Natural killer cell (primary cell): ENCODE measurements at regions not wholly inside any gene's neighbourhood (a gene's known extent, or its start where the extent isn't known, plus 50 kb on each side); places are given as distances from the start of the nearest gene placed in this dataset.

Experiments
- ATAC-seq, 3 donors: fragments of 150-1000 bp in 2 of 3; fragments of 200-7000 bp in 1 of 3; cut with Tn5 transposase; 1 replicate in 1 of 3; 2 replicates in 2 of 3; pipeline ENCODE4 v1.10.0; 2021; ENCODE audit warnings: mild to moderate bottlenecking in 2 of 3, moderate library complexity in 2 of 3
- DNase-seq, 2 donors: peaks; one replicate each; pipeline versions ENCODE4 v3.0.0 to v3.0.0-alpha.2; 2013 to 2021; ENCODE audit warnings: mixed read lengths in 1 of 2
- H3K27ac ChIP-seq: one replicate; pipeline ENCODE4 v1.5.1; 2013; ENCODE audit warnings: mild to moderate bottlenecking, low read length
- H3K27me3 ChIP-seq: one replicate; pipeline ENCODE4 v1.6.1; 2013; ENCODE audit warnings: low read length; ENCODE audit not compliant: control insufficient read depth, insufficient read depth
- H3K36me3 ChIP-seq: one replicate; pipeline ENCODE4 v1.6.1; 2013; ENCODE audit warnings: low read length; ENCODE audit not compliant: control insufficient read depth, insufficient read depth
- H3K4me1 ChIP-seq: one replicate; pipeline ENCODE4 v1.6.1; 2013; ENCODE audit warnings: low read length; ENCODE audit not compliant: control insufficient read depth, insufficient read depth
- H3K4me3 ChIP-seq: one replicate; pipeline ENCODE4 v1.5.1; 2013; ENCODE audit warnings: low read length
- H3K9me3 ChIP-seq: one replicate; pipeline ENCODE4 v1.6.1; 2013; ENCODE audit warnings: low read length; ENCODE audit not compliant: control insufficient read depth, insufficient read depth
- H3K27ac Mint-ChIP-seq, 2 donors: one replicate each; pipeline ENCODE4 v1.8.0; 2022; ENCODE audit warnings: mild to moderate bottlenecking in 2 of 2, mixed read lengths in 2 of 2, moderate library complexity in 1 of 2
- H3K27me3 Mint-ChIP-seq, 2 donors: one replicate each; pipeline ENCODE4 v1.8.0; 2022; ENCODE audit warnings: low read depth in 2 of 2, mixed read lengths in 2 of 2
- H3K36me3 Mint-ChIP-seq: one replicate; pipeline ENCODE4 v1.8.0; 2022; ENCODE audit warnings: mixed read lengths
- H3K4me1 Mint-ChIP-seq, 2 donors: one replicate each; pipeline ENCODE4 v1.8.0; 2022; ENCODE audit warnings: mixed read lengths in 2 of 2
- H3K4me3 Mint-ChIP-seq: one replicate; pipeline ENCODE4 v1.8.0; 2022; ENCODE audit warnings: mild to moderate bottlenecking, moderate library complexity, mixed read lengths
- H3K9me3 Mint-ChIP-seq, 2 donors: one replicate each; pipeline ENCODE4 v1.8.0; 2022; ENCODE audit warnings: mixed read lengths in 2 of 2
- WGBS: methylation state at CpG from one replicate; pipeline ENCODE4 v1.1.7; 2013; ENCODE audit warnings: missing lambda C conversion rate; ENCODE audit not compliant: insufficient coverage; 5-methylcytosine and 5-hydroxymethylcytosine counted together
- intact Hi-C: fragments of 100-400 bp; cut with micrococcal nuclease; formaldehyde crosslinking; loops from one replicate; pipeline ENCODE4 v1.14.2; 2022
- TF ChIP-seq, protein P1 (sequence below): fragments of 200-600 bp; IDR thresholded peaks from one replicate; pipeline ENCODE4 v1.8.0; 2022; ENCODE audit warnings: antibody characterized with exemption

DNA sequence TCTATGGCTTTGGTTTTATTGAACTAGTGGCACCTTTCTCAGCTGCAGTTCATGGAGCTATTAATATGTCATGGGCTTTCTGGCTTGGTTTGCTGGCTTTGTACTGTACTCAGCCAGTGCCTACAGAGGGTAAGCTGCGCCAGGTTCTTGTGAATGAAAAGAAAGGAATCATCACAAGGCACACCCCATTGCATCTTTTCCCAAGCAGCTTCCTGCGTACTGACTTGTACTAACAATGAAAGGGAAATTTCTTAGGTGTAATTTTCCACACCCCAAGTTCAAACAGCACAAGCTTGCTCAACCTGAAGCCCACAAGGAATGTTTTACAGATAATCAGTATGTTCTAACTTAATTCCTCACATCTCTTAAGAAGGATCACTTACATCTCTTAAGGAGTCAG, 78.0 kb upstream of the TNFSF18 start:
- H3K27me3 ChIP-seq = no peaks in the 10 kb centered on the region
- no peaks in the 10 kb centered on the region for H3K9me3 ChIP-seq
- no peaks in the 10 kb centered on the region for H3K27me3 Mint-ChIP-seq
- no peak overlapping the region for H3K27ac Mint-ChIP-seq
- TF ChIP-seq, protein P1, sequence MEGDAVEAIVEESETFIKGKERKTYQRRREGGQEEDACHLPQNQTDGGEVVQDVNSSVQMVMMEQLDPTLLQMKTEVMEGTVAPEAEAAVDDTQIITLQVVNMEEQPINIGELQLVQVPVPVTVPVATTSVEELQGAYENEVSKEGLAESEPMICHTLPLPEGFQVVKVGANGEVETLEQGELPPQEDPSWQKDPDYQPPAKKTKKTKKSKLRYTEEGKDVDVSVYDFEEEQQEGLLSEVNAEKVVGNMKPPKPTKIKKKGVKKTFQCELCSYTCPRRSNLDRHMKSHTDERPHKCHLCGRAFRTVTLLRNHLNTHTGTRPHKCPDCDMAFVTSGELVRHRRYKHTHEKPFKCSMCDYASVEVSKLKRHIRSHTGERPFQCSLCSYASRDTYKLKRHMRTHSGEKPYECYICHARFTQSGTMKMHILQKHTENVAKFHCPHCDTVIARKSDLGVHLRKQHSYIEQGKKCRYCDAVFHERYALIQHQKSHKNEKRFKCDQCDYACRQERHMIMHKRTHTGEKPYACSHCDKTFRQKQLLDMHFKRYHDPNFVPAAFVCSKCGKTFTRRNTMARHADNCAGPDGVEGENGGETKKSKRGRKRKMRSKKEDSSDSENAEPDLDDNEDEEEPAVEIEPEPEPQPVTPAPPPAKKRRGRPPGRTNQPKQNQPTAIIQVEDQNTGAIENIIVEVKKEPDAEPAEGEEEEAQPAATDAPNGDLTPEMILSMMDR = no peak
- DNase-seq (no peak), ATAC-seq (no peak)
- H3K36me3 ChIP-seq = no peaks in the 10 kb centered on the region
- H3K4me1 Mint-ChIP-seq = no peaks in the 10 kb centered on the region
- WGBS = 100% methylated on average over 1 of the region's 2 CpGs
- no peaks in the 10 kb centered on the region for H3K4me1 ChIP-seq
- no peak overlapping the region for H3K4me3 Mint-ChIP-seq
- no peak overlapping the region for H3K4me3 ChIP-seq
- H3K27ac ChIP-seq = no peak overlapping the region
- intact Hi-C loops = no loop called here
- no peaks in the 10 kb centered on the region for H3K36me3 Mint-ChIP-seq
- H3K9me3 Mint-ChIP-seq = no peaks in the 10 kb centered on the region

DNA sequence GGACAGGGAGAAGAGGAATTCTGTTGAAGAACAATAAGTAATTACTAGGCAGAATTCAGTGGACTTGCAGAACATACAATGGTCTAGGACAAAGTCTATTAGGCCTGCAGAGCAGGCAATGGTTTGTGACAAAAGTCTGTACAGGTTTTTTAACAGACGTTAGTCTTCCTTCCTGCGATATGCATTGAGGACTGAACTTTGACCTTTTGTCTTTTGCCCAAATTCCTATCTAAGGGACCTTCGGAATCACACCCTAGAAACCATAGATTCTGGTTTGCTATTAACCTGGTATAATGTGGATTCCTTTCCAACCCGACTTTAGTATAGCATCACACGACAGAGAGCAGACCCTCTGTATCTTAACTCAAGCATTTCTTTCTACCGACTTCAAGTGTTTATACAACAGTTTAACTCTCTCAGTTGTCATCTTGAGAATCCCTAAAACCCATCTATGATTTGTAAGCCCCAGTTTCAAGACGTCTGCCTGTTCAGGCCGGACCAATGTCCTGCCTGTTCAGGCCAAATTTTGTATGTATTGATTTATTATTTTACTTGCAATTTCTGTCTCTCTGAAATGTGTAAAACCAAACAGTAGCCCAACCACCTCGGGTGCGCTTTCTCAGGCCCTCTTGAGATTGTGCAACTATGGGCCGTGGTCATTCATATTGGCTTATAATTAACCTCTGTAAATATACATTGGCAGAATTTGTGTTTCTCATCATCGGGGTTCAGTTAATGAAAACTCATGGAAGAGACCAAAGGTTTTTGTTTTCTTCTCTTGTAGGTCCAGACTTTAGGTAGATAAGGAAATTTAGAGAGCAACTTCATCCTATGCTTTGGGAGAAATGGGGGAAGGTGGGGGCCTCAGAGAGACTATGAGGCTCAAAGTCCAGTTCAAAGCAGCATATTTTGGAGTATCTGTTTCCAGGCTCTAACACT, 76.9 kb upstream of the TNFSF18 start:
- 95% methylated on average over 11 of the region's 12 CpGs for WGBS
- TF ChIP-seq, protein P1 = no peak
- H3K4me1 Mint-ChIP-seq = peaks cover 9% of the 10 kb centered on the region in 2 donors
- no peaks in the 10 kb centered on the region for H3K9me3 ChIP-seq
- ATAC-seq (no peak), DNase-seq (no peak)
- H3K27me3 ChIP-seq = no peaks in the 10 kb centered on the region
- intact Hi-C loops = no loop called here
- H3K4me3 ChIP-seq = no peak overlapping the region
- no peaks in the 10 kb centered on the region for H3K36me3 Mint-ChIP-seq
- peaks cover 5% of the 10 kb centered on the region for H3K4me1 ChIP-seq
- no peak overlapping the region for H3K4me3 Mint-ChIP-seq
- H3K9me3 Mint-ChIP-seq = no peaks in the 10 kb centered on the region
- H3K36me3 ChIP-seq = no peaks in the 10 kb centered on the region
- H3K27ac ChIP-seq = no peak overlapping the region
- no peak overlapping the region for H3K27ac Mint-ChIP-seq
- no peaks in the 10 kb centered on the region for H3K27me3 Mint-ChIP-seq

DNA sequence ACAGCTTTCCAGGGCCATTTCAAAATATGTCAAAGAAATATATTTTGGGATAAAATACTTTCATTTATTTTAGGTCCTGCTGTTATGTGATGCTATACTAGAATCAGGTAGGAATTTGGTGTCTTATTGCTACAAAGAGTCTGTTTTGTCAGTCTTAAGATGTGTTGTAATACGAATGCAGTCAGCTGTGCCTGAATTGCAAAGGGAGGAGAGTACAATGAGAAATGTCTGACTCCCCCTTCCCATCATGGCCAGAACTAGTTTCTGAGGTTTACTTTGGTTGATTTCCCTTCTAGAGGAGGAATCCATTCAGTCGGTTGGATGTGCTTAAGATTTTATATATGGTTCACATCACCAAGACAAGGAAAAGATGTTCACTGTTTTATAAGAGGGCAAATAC, 75.7 kb upstream of the TNFSF18 start:
- no peak overlapping the region for H3K4me3 Mint-ChIP-seq
- no peak for ATAC-seq
- no peaks in the 10 kb centered on the region for H3K36me3 Mint-ChIP-seq
- DNase-seq = no peak
- no peaks in the 10 kb centered on the region for H3K27me3 Mint-ChIP-seq
- Histone ChIP-seq H3K4me1 (peaks cover 5% of the 10 kb centered on the region), H3K36me3 (no peaks in the 10 kb centered on the region), H3K4me3 (no peak overlapping the region), H3K27me3 (no peaks in the 10 kb centered on the region), H3K27ac (no peak overlapping the region), H3K9me3 (no peaks in the 10 kb centered on the region)
- no peak overlapping the region for H3K27ac Mint-ChIP-seq
- WGBS = 93% methylated on average over 2 of the region's 2 CpGs
- H3K4me1 Mint-ChIP-seq = peaks cover 9 to 14% of the 10 kb centered on the region in 2 donors
- intact Hi-C loops = no loop called here
- H3K9me3 Mint-ChIP-seq = no peaks in the 10 kb centered on the region
- TF ChIP-seq, protein P1 = no peak
